Hematopoietic multipotent progenitor cell treated with erythropoietin and hydrocortisone succinate and interleukin-3 and kit ligand, for 4 days (in vitro differentiated cells): ENCODE measurements at regions not wholly inside any gene's neighbourhood (a gene's known extent, or its start where the extent isn't known, plus 50 kb on each side); places are given as distances from the start of the nearest gene placed in this dataset.
"Not testable (repeated sequence)": the region's sequence is repeated elsewhere in the genome, so short reads cannot be mapped to it uniquely, and the experiment has no call there.

ENCODE experiments used
- DNase-seq: peaks from one replicate; pipeline ENCODE4 v3.0.0-alpha.2; 2015

DNA sequence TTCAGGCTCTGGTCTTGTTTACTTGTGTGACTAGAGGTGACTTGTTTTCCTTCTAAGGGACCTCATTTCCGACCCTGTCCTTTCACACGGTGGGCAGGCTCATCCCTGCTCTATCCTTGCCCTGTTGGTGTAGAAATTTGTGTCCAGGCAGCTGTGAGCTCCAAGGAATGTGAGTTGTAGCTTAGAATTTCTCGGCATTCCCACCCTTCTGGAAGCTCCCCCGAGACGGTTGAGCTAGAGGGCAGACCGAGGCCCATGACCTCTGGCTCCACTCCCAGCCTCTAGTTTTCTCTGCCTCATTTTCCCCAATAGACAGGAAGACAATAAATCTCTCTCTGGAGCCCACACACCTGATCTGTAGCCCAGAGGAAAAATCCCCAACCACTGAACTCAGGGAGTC lies 100.9 kb downstream of the NAV1 start:
- no peak for DNase-seq

DNA sequence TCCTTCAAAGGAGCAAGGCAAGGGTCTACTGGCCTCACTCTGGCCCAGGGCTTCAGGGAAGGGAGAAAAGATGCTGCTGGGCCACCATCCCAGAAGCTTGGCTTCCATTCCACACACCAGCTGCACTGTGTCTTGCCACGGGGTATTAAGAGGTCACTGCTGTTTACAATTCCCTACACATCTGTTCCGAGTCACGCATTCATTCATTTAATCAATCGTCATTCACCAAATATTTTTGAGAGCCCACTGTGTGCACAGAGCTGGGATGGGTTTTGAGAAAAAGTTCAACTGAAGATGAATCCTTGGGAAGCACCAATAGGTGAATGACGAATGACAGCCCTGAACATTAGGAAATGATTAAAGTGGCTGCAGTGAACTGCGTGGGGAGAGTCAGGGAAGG lies 101.7 kb downstream of the NAV1 start:
- DNase-seq = no peak

DNA sequence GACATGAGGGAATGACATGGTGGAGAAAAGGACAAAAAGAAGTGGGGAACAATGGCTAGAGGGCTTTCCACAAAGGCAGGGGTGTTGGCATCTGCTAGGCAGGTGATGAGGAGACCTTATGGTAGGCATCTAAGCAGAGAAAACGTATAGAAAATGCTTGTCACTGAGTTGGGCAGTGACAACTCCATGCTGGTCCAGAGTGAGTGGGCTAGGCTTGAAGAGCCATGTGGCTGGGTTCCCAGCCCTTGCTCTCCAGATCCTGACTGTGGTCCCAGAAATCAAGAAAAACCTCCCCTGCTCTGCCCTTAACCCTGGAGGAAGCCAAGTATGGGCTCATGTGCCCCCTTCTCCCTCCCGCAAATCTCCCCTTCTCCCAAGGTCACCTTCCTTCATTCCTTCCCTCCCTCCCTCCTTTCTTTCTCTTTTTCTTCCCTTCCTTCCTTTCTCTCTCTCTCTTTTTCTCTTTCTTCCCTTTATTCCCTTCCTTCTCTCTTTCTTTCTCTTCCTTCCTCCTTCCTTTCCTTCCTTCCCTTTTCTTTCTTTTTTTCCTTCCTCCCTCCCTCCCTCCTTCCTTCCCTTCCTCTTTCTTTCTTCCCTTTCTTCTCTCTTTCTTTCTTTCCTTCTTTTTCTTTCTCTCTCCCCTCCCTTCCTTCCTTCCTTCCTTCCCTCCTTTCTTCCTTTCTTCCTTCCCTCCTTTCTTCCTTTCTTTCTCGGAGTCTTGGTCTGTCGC lies 102.8 kb downstream of the NAV1 start:
- DNase-seq = no peak

DNA sequence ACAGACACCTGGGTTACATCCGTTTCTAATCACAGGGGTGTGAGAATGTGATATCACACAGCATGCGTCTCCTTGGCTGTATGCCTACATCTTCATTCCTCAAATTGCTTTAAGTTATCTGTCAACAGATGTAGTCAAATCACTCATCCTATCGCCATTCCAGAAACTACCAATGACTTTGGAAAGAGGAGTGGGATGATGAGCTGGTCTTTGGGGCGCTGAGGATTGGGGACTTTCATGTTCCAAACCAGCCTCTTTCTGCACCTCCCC lies 104.8 kb downstream of the NAV1 start:
- DNase-seq = no peak

DNA sequence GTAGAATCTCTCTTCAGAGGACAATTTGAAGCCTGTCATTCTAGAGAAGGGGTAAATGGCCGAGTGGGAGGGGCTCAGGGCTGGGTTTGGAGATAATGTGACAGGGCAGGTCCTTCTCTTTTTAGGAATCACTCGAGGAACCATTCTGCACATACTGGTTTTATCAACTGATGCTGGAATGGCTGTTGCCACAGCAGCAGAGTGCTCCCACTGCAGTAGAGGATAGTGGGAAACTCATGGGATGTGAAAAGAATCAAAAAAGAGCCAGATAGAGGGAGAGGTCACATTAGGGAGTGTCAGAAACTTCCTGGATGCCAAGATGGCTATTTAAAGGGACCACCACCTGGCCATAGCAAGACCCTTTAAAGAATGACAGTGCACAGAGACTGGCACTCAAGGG lies 105.3 kb downstream of the NAV1 start:
- no peak for DNase-seq

DNA sequence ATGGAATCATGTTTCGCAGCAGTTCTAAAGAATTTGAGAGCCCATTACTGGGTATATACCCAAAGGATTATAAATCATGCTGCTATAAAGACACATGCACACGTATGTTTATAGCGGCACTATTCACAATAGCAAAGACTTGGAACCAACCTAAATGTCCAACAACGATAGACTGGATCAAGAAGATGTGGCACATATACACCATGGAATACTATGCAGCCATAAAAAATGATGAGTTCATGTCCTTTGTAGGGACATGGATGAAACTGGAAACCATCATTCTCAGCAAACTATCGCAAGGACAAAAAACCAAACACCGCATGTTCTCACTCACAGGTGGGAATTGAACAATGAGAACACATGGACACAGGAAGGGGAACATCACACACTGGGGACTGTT lies 106.1 kb downstream of the NAV1 start:
- DNase-seq = not testable (repeated sequence)

DNA sequence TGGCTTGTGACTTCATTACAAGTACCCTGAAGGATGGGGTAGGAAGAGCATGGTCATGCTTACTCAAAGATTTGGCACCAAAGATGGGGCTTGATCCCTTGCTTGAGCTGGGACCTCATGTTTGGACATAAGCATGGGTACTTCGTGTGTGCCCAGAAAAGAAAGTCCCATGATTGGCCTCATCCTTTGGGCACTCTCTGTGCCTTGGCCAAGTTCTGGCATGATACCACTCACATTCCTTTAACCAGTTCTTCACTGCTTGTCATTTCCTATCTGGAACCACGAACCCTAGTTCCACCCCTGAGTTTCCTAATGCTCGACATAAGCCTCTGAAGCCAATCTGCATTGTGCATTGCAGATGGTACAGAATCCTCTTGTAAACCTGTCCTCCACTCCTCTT lies 107.0 kb downstream of the NAV1 start:
- no peak for DNase-seq

DNA sequence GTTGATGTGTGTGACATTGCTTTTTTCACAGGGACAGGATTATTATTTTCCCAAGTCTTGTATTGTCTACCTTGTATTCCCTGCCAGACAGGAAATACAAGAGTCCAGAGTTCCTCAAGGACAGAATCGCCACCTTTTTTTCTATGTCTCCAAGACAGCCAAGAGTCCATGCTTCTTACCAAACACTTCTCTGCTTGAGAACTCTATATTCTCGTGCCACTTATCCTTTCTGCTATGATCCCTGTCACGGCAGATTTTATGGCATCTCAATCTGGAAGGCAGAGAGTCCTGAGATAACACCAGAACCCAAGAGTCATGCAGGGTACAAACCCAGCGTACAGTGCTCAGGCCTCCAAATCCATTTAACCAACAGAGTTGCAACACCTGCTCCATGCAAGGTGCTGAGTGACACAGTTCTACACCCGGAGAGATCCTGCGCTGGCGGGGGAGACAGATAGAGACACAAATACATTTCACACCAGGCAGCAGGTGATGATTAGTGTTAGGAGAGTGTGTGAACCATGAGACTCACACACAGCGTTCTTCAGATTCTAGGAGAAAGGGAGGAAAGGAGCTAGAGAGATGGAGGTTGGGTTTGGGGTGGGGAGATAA lies 107.6 kb downstream of the NAV1 start:
- no peak for DNase-seq

DNA sequence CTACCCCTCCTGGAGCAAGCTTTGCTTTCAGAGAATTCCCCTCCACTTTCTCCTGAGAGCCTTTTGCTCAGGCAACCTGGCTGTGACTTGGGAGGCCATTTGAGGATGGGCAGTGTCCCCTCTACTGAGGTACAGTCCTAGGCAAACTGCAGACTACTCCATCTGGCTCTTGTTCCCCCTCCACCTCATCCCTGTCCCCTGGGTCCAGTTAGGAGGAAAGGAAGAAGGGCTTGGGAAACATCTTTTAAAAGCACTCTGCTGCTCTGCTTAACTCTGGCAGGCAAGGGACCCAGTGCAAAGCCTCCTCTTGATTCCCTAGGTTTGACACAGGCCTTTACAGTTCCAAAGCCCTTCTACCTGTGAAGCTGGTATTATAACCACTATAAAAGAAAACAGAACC lies 108.2 kb downstream of the NAV1 start:
- no peak for DNase-seq

DNA sequence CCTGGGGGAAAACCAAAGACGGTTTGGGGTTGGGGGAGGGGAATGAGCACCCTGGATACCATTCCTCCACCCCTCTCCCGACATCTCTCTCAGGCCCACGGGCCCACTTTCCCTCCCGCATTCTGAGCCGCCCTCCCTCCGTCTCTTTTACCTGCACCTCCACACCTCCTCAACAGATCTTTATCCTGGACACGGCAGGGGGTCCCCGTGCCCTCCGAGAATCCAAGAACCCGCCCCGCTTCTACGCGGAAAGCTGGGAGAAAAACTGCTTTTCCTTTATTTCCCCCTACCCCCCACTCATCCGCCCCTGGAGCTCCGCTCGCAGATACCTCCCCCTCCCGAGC lies 108.8 kb downstream of the NAV1 start:
- DNase-seq = no peak

DNA sequence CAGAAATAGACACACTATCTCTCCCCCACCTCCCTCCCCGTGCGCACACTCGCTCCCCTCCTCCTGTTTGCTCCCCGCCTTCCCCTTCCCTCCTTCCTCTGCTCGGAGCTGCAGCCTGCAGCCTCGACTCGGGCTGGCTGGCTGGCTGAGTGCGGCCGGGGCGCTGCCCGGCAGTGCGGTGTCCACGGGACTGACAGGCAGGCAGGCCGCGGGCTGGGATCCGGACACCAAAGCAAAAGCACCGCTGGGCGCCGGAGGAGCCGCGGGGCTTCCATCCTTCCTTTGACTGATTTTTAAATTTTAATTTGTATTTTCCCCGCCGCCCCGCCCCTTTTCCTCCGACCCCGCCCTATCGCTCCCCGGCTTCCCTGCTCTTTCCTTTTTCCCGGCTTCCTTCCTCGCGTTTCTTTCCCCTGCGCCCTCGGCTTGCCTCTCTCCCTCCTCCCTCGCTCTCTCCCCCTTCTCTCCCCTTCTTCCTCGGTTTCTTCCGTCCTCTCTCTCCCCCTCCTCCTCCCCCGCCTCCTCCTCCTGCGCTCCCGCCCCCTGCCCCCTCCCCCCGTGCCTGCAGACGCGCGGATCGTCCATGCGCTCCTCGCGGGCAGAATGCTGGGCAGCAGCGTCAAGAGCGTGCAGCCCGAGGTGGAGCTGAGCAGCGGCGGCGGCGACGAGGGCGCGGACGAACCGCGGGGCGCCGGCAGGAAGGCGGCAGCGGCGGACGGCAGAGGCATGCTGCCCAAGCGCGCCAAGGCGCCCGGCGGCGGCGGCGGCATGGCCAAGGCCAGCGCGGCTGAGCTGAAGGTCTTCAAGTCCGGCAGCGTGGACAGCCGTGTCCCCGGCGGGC lies 109.4 kb downstream of the NAV1 start:
- DNase-seq = peak; percentile 67

DNA sequence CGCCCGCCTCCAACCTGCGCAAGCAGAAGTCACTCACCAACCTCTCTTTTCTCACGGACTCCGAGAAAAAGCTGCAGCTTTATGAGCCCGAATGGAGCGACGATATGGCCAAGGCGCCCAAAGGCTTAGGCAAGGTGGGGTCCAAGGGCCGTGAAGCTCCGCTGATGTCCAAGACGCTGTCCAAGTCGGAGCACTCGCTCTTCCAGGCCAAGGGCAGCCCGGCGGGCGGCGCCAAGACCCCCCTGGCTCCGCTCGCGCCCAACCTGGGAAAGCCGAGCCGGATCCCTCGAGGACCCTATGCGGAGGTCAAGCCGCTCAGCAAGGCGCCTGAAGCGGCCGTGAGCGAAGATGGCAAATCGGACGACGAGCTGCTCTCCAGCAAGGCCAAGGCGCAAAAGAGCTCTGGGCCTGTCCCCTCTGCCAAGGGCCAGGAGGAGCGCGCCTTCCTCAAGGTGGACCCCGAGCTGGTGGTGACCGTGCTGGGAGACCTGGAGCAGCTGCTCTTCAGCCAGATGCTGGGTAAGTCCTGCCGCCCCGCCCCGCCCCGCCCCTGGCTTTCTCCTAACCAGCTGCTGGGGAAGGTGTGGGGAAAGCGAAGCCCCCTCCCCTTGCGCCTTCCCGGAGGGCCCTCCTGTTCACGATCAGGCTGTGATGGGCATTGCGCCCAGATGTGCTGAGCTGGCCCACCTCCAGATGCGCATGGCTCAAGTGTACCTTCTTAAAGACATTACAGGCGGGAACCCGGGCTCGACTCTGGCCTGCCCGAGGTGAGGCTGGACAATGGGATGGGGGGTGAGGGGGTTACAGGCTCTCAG lies 110.2 kb downstream of the NAV1 start:
- no peak for DNase-seq

DNA sequence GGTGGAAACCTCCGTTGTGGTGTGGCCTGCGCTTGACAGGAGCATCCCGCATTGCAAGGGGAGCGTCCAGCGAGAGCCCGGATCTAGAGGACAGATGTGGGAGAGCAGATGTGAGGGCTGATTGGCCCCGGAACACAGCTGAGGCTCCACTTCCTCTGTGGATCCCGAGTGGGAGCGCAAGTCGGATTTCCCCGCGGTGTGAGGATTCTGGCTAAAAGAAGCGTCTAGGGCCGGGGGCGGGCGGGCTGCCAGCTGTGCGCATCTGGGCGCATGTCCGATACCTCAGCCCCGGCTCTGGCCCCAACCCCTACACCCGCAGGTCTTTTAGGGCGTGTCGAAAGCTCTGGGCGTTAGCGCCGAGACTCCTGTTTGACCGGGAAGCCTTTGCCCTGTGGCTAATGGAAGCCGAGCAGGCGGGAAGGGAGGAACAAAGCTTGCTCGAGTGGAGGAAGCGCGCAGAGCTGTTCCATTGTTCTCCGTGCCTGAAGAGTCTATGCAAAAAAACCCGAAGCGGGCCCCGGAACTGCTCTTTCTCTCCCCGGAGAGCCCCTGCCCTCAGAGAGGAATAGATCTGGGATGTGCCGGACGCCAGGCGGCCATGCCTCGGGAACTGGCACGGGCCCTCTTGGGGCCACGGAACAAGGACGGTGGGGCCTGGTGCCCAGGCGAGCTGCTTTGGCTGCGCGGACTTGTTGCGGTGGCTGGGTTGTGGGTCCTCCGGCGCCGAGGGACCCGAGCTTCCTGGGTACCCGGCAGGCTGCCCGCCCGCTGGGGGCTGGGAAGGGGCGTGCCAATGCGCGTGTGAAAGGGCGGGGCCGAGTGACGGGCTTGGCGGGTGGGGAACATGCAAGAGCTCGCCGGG lies 111.1 kb downstream of the NAV1 start:
- peak; percentile 27 for DNase-seq

DNA sequence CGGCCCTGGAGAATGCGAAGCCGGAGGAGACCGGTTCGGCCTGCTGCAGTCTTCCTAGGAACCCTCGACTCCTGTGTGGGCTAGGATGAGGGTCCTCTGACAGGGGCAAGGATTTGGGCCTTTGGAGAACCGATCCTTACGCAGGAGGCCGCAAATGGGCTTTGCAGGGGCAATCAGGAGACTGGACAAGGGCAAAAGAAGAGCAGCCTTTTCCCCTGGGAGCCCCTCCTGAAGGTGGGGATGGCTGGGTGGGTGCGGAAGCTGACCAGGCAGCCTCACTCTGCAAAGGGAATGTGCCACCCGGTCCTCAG lies 111.7 kb downstream of the NAV1 start:
- no peak for DNase-seq

DNA sequence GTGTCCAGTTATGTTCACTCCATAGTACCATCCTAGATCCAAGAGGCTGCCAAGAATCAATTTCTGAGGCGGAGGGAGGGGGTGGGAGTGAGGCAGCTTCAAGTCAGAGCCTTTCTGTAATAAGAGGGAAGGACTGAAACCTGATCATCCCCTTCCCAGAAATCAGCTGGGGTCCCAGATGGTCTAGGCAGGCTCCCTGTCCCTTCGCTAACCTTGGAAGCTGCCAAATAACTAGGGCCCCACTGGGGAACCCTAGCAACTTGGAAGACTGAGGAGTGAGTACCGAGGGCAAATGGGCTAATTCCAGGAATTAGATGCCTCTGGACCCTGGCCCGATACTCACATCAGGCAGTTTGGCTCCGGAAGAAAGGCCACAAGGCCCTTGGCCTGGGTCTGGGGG lies 113.3 kb downstream of the NAV1 start:
- no peak for DNase-seq

DNA sequence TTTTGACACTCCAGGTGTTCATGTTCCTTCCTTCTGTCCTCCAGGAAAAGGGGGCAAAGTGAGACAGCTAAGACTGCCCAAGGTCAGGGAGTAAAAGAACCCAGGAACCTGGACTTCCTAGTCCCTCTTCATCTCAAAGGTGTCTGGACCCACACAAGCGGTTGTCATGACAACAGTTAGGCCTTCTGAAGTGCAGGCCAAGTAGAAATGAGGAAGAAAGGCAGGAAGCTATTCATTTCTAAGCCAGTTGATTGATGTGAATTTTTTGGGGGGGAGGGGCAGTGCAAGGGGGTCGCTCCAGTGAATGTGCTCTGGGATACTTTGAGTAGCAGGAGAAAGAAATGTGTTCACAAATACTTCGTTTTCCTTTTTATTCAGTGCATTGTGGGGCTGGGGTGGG lies 114.3 kb downstream of the NAV1 start:
- DNase-seq = peak; percentile 75

DNA sequence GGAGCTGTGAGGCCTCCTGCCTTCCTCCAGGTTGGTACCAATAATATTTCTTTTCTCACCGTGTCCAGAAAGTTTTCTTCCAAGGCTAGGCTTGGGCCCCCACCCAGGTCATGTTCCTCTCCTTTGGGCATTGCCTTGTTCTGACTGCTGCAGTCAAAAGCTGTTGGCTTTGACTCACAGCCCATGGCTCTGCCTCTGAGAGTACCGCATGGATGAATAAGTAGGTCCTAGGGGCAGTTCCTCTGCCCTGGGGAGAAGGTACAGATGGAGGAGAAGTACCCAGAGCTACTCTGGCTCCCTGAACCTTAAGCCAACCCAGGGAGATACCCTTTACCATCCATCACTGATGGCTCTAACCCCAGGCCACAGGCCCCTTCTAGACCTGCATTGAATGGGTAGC lies 115.0 kb downstream of the NAV1 start:
- DNase-seq = no peak

DNA sequence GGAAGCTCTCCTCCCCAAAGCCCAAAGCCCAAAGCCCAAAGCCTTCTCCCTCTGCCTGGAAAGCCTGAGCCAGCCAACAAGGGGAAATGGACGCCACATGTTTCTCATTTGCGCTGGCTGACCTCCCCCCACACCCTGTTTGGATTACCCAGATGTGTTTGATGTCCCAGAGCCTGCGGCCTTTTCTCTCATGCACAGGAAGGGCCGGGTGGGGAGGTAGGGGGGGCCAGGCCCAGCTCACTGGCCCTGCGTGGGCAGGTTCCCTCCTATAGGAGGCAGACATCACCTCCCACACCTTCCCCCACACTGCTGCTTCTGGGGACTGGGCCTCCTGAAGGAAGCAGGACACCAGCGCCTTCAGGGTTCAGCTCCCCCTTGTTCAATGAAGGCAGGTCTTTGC lies 116.3 kb downstream of the NAV1 start:
- no peak for DNase-seq

DNA sequence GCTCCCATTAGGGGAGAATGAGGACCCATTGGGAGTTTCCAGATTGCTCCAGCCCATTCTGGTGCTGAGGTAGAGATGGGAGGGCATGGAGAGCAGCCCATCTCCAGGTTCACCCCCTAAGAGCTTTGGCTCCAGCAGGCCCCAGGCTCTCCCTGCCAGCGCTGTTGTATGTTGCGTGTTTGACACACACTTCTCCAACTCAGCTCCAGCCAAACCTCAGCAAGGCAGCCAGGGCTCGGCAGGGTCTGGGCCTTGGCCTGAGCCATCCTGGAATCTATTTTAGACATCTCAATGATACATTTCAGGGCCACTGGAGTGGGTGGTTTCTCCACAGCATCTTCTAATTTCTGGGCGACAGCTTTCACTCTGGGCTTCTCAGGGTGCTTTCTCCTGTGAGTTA lies 117.0 kb downstream of the NAV1 start:
- DNase-seq = no peak

DNA sequence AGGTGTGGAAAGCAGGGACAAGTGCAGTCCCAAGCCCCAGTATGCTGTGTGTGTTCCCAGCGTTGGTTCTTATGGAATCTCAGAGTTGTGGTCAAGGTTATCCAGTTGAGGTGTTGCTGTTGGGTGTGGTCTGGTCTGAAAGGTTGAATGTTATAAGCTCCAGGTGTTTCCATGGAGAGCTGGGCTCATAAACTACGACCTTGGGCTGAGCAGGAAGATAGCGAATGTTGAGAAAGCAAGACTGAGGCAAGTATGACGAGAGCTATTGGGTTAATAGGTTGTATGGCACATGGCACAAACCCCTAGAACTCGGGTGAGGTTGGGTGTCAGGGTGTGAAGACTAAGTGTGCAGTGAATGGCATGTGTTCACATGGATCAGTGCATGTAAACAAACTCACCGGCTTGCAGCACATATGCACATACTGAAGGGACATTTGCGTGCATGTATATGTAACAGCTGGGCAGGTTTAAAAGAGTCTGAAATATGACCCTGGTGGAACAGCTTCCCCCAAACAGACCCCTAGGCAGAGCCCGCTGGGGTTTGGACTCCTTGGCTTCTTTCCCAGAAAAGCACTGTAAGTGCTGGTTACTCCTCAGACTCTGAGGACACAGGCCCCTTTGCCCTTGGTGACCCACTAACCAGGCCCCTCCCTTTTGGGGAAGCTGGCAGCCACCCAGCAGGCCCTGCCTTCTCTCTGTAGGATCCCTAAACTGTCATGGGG lies 117.5 kb downstream of the NAV1 start:
- DNase-seq = no peak

DNA sequence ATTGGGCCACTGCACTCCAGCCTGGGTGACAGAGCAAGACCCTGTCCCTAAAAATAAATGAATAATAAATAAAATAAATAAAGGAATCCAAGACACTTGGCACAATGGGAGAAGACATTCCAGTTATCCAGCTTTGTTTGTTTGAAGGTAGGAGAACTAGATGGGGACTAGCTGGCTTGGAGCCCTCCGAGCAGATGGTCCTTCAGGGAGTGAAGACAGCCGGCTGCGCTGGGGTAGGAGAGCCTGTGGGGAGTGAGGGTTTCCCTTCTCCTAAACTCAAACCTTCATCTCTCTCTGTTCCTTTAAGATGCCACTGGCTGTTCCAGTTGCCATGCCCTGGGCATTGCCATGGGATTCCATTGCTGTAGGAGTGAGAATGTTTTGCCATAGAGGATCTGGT lies 120.6 kb downstream of the NAV1 start:
- no peak for DNase-seq
